Activated B cell treated with CpG ODN at 0.5 μM for 24 hours (primary cell): ENCODE measurements at regions not wholly inside any gene's neighbourhood (a gene's known extent, or its start where the extent isn't known, plus 50 kb on each side); places are given as distances from the start of the nearest gene placed in this dataset.

ENCODE experiments used
- ATAC-seq: fragments of 200-7000 bp; cut with Tn5 transposase; one replicate; pipeline ENCODE4 v1.10.0; 2021; ENCODE audit warnings: low read depth, mild to moderate bottlenecking, moderate library complexity
- CTCF ChIA-PET: fragments of 350-600 bp; sonication (Branson Sonifier 250); formaldehyde crosslinking; loops from one replicate; lab custom pipeline; 2021; ENCODE audit warnings: antibody characterized with exemption; lab: Charles Lee
- POLR2A ChIA-PET: fragments of 350-600 bp; sonication (Branson Sonifier 250); formaldehyde crosslinking; loops from one replicate; lab custom pipeline; 2021; ENCODE audit warnings: antibody characterized with exemption; lab: Charles Lee
- DNase-seq: peaks from one replicate; pipeline ENCODE4 v3.0.0; 2022
- H3K27ac Mint-ChIP-seq: one replicate; pipeline ENCODE4 v1.8.0; 2020; ENCODE audit warnings: mixed read lengths
- H3K27me3 Mint-ChIP-seq: one replicate; pipeline ENCODE4 v1.8.0; 2021; ENCODE audit warnings: mixed read lengths
- H3K36me3 Mint-ChIP-seq: one replicate; pipeline ENCODE4 v1.8.0; 2021; ENCODE audit warnings: low read depth, mixed read lengths
- H3K4me1 Mint-ChIP-seq: one replicate; pipeline ENCODE4 v1.8.0; 2021; ENCODE audit warnings: mixed read lengths
- H3K4me3 Mint-ChIP-seq: one replicate; pipeline ENCODE4 v1.8.0; 2020; ENCODE audit warnings: mild to moderate bottlenecking, mixed read lengths
- H3K9me3 Mint-ChIP-seq: one replicate; pipeline ENCODE4 v1.8.0; 2020; ENCODE audit warnings: mixed read lengths
- intact Hi-C: fragments of 100-400 bp; cut with micrococcal nuclease; formaldehyde crosslinking; loops from one replicate; pipeline ENCODE4 v1.15.1; 2024
- TF ChIP-seq, protein P1 (sequence below): fragments of 200-600 bp; IDR thresholded peaks from one replicate; pipeline ENCODE4 v1.8.0; 2022; ENCODE audit warnings: antibody characterized with exemption, mild to moderate bottlenecking

DNA sequence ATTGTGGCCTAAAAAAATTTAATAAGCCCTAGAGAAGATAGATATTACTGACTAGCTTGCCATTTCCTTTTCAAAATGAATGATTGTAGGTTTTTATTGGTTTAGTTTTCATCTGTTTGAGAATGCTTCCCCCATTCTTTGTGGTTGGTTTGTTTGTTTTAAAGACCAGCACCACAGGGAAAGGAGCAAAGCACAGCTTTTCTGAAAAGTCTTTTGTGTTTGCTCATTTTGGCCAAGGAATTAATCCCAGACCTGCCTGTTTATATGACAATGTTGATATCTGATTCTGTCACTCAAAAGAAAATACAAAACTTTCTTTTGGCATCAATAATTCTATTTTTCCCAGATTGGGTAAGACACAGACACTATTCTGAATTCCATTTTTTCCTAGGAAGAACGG is 312.5 kb upstream of the FLRT2 start:
- TF ChIP-seq, protein P1, sequence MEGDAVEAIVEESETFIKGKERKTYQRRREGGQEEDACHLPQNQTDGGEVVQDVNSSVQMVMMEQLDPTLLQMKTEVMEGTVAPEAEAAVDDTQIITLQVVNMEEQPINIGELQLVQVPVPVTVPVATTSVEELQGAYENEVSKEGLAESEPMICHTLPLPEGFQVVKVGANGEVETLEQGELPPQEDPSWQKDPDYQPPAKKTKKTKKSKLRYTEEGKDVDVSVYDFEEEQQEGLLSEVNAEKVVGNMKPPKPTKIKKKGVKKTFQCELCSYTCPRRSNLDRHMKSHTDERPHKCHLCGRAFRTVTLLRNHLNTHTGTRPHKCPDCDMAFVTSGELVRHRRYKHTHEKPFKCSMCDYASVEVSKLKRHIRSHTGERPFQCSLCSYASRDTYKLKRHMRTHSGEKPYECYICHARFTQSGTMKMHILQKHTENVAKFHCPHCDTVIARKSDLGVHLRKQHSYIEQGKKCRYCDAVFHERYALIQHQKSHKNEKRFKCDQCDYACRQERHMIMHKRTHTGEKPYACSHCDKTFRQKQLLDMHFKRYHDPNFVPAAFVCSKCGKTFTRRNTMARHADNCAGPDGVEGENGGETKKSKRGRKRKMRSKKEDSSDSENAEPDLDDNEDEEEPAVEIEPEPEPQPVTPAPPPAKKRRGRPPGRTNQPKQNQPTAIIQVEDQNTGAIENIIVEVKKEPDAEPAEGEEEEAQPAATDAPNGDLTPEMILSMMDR: no peak
- Mint-ChIP-seq H3K4me3 (no peak overlapping the region), H3K27me3 (no peaks in the 10 kb centered on the region), H3K4me1 (no peaks in the 10 kb centered on the region), H3K27ac (no peak overlapping the region), H3K36me3 (no peaks in the 10 kb centered on the region), H3K9me3 (peaks cover 4% of the 10 kb centered on the region)
- no peak for DNase-seq
- CTCF ChIA-PET: no interaction called here
- no peak for ATAC-seq
- POLR2A ChIA-PET: no interaction called here
- intact Hi-C loops: no loop called here

DNA sequence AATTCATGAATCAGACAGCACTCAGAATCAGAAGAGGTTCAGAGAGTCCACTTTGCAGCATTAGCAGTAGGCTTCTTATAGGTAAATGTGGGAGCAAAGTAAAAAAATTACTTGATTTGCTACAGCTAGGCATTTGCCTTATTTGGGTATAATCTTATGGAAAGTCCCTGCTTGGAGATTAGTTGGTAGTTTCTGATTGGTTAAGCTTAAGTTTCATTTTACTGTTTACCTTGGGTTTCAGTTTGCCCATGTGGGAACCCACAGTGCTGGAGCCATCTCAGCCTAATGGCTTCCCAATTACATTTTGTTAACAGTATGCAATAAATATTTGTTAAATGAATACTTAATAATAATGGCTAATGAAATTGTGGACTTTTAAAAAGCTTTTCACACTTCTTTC is 311.0 kb upstream of the FLRT2 start:
- TF ChIP-seq, protein P1: no peak
- ChIA-PET CTCF (no interaction called here), POLR2A (no interaction called here)
- DNase-seq: no peak
- no peak for ATAC-seq
- peaks cover 5% of the 10 kb centered on the region for H3K9me3 Mint-ChIP-seq
- H3K4me1 Mint-ChIP-seq: no peaks in the 10 kb centered on the region
- intact Hi-C loops: no loop called here
- no peak overlapping the region for H3K4me3 Mint-ChIP-seq
- H3K27me3 Mint-ChIP-seq: no peaks in the 10 kb centered on the region
- no peak overlapping the region for H3K27ac Mint-ChIP-seq
- no peaks in the 10 kb centered on the region for H3K36me3 Mint-ChIP-seq

DNA sequence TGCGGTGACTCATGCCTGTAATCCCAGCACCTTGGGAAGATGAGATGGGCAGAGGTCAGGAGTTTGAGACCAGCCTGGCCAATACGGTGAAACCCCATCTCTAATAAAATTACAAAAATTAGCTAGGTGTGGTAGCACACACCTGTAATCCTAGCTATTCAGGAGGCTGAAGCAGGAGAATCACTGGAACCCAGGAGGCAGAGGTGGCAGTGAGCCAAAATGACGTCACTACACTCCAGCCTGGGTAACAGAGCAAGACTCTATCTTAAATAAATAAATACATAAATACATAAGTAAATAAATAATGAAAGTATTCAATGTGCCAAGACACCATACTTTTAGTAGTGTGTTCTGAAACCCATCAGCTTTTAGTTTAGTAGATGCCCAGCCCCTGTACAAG is 308.1 kb upstream of the FLRT2 start:
- Mint-ChIP-seq H3K36me3 (no peaks in the 10 kb centered on the region), H3K9me3 (peaks cover 12% of the 10 kb centered on the region), H3K4me3 (no peak overlapping the region), H3K4me1 (no peaks in the 10 kb centered on the region), H3K27ac (no peak overlapping the region), H3K27me3 (no peaks in the 10 kb centered on the region)
- intact Hi-C loops: no loop called here
- ChIA-PET POLR2A (no interaction called here), CTCF (no interaction called here)
- DNase-seq (no peak), ATAC-seq (no peak)
- TF ChIP-seq, protein P1: no peak

DNA sequence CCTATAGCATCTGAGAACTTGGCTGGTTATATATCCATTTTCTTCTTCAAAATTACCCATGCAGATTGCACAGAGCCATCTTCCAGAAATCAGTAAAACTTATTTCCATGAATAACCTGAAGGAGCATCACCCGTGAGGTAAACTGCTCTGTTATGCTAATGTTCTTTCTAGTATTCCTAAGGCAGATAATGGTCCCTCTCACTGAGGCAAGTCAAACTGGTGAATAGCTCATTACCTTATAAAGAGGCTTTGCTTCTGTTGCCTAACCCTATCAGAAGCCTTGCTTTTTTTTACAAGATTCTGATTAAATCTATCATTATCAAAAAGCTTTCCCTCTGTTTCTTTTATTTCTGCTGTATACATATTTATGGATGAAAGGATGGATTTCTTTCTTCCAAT is 307.6 kb upstream of the FLRT2 start:
- TF ChIP-seq, protein P1: no peak
- DNase-seq: no peak
- CTCF ChIA-PET: no interaction called here

DNA sequence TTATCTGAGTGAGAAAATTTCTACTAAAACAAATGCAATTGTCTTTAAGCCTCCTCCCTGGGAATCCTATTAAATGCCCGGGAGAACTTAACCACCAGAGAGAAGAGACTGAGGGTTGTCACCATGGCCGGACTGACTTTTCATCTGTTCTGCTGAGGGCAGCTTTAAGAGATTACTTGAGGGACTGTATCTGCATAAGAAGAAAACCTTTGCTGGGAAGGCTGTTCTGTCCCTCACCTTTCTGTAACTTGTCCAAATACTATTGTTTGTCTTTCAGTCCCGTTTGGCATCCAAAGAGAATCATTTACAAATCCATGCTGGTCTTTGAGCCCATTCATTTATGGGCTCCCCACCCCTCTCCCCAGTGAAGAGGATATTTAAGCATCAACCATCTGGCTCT is 306.3 kb upstream of the FLRT2 start:
- TF ChIP-seq, protein P1: no peak
- intact Hi-C loops: no loop called here
- H3K4me3 Mint-ChIP-seq: no peak overlapping the region
- no peaks in the 10 kb centered on the region for H3K4me1 Mint-ChIP-seq
- DNase-seq: no peak
- peaks cover 17% of the 10 kb centered on the region for H3K9me3 Mint-ChIP-seq
- ChIA-PET POLR2A (no interaction called here), CTCF (no interaction called here)
- H3K36me3 Mint-ChIP-seq: no peaks in the 10 kb centered on the region
- H3K27me3 Mint-ChIP-seq: no peaks in the 10 kb centered on the region
- ATAC-seq: no peak
- no peak overlapping the region for H3K27ac Mint-ChIP-seq

More for the DNA sequence above, 307.6 kb upstream of the FLRT2 start:
- Mint-ChIP-seq H3K27me3 (no peaks in the 10 kb centered on the region), H3K4me3 (no peak overlapping the region), H3K36me3 (no peaks in the 10 kb centered on the region), H3K9me3 (peaks cover 15% of the 10 kb centered on the region), H3K4me1 (no peaks in the 10 kb centered on the region), H3K27ac (no peak overlapping the region)
- intact Hi-C loops: no loop called here
- POLR2A ChIA-PET: no interaction called here
- no peak for ATAC-seq
